ENCODE measurements at regions not wholly inside any gene's neighbourhood (a gene's known extent, or its start where the extent isn't known, plus 50 kb on each side); places are given as distances from the start of the nearest gene placed in this dataset.
"Not testable (repeated sequence)": the region's sequence is repeated elsewhere in the genome, so short reads cannot be mapped to it uniquely, and the experiment has no call there.

GRCh38 chr5:12113062-12113461, 208.8 kb upstream of the CTNND2 start:
- H3K4me3 Mint-ChIP-seq, result no peak overlapping the region
- H3K36me3 Mint-ChIP-seq (ENCODE audit: low read depth), result no peaks in the 10 kb centered on the region

GRCh38 chr5:12111261-12111660, 207.0 kb upstream of the CTNND2 start:
- no peak overlapping the region for H3K27ac Mint-ChIP-seq
- H3K9me3 Mint-ChIP-seq, result peaks cover 8% of the 10 kb centered on the region
- no peaks in the 10 kb centered on the region for H3K4me1 Mint-ChIP-seq (ENCODE audit: low read depth)
- H3K27me3 Mint-ChIP-seq, result no peaks in the 10 kb centered on the region
- H3K36me3 Mint-ChIP-seq (ENCODE audit: low read depth), result no peaks in the 10 kb centered on the region
- H3K4me3 Mint-ChIP-seq, result no peak overlapping the region

More at GRCh38 chr5:12113062-12113461, 208.8 kb upstream of the CTNND2 start:
- no peak overlapping the region for H3K27ac Mint-ChIP-seq
- H3K4me1 Mint-ChIP-seq (ENCODE audit: low read depth), result no peaks in the 10 kb centered on the region
- H3K9me3 Mint-ChIP-seq, result peaks cover 18% of the 10 kb centered on the region
- no peaks in the 10 kb centered on the region for H3K27me3 Mint-ChIP-seq

GRCh38 chr5:12110629-12111028, 206.4 kb upstream of the CTNND2 start:
- Mint-ChIP-seq H3K9me3 (peaks cover 7% of the 10 kb centered on the region), H3K27ac (no peak overlapping the region), H3K4me3 (no peak overlapping the region), H3K4me1 (ENCODE audit: low read depth) (no peaks in the 10 kb centered on the region), H3K27me3 (no peaks in the 10 kb centered on the region), H3K36me3 (ENCODE audit: low read depth) (no peaks in the 10 kb centered on the region)

GRCh38 chr5:12109075-12109688, 204.9 kb upstream of the CTNND2 start:
- H3K9me3 Mint-ChIP-seq, result peaks cover 7% of the 10 kb centered on the region
- no peaks in the 10 kb centered on the region for H3K36me3 Mint-ChIP-seq (ENCODE audit: low read depth)
- no peaks in the 10 kb centered on the region for H3K27me3 Mint-ChIP-seq
- no peaks in the 10 kb centered on the region for H3K4me1 Mint-ChIP-seq (ENCODE audit: low read depth)
- no peak overlapping the region for H3K27ac Mint-ChIP-seq
- no peak overlapping the region for H3K4me3 Mint-ChIP-seq

GRCh38 chr5:12102151-12102550, 197.9 kb upstream of the CTNND2 start:
- no peaks in the 10 kb centered on the region for H3K27me3 Mint-ChIP-seq
- no peaks in the 10 kb centered on the region for H3K36me3 Mint-ChIP-seq (ENCODE audit: low read depth)
- H3K27ac Mint-ChIP-seq, result no peak overlapping the region
- peaks cover 14% of the 10 kb centered on the region for H3K9me3 Mint-ChIP-seq
- no peak overlapping the region for H3K4me3 Mint-ChIP-seq
- no peaks in the 10 kb centered on the region for H3K4me1 Mint-ChIP-seq (ENCODE audit: low read depth)

- Mint-ChIP-seq H3K4me1 (ENCODE audit: low read depth) (no peaks in the 10 kb centered on the region), H3K27me3 (no peaks in the 10 kb centered on the region), H3K27ac (no peak overlapping the region), H3K4me3 (no peak overlapping the region), H3K36me3 (ENCODE audit: low read depth) (no peaks in the 10 kb centered on the region), H3K9me3 (peaks cover 14% of the 10 kb centered on the region)
These were observed 196.3 kb upstream of the CTNND2 start for GRCh38 chr5:12100542-12100941.

- Mint-ChIP-seq H3K9me3 (peaks cover 18% of the 10 kb centered on the region), H3K36me3 (ENCODE audit: low read depth) (no peaks in the 10 kb centered on the region), H3K4me3 (no peak overlapping the region)
These were observed 195.1 kb upstream of the CTNND2 start for GRCh38 chr5:12099296-12099695.

GRCh38 chr5:12095808-12096281, 191.6 kb upstream of the CTNND2 start:
- Mint-ChIP-seq H3K27ac (no peak overlapping the region), H3K9me3 (peaks cover 15% of the 10 kb centered on the region), H3K27me3 (no peaks in the 10 kb centered on the region), H3K36me3 (ENCODE audit: low read depth) (no peaks in the 10 kb centered on the region), H3K4me1 (ENCODE audit: low read depth) (no peaks in the 10 kb centered on the region), H3K4me3 (no peak overlapping the region)

More at GRCh38 chr5:12099296-12099695, 195.1 kb upstream of the CTNND2 start:
- no peak overlapping the region for H3K27ac Mint-ChIP-seq
- no peaks in the 10 kb centered on the region for H3K4me1 Mint-ChIP-seq (ENCODE audit: low read depth)
- no peaks in the 10 kb centered on the region for H3K27me3 Mint-ChIP-seq

GRCh38 chr5:12093586-12093985, 189.3 kb upstream of the CTNND2 start:
- no peaks in the 10 kb centered on the region for H3K27me3 Mint-ChIP-seq
- no peaks in the 10 kb centered on the region for H3K4me1 Mint-ChIP-seq (ENCODE audit: low read depth)
- peaks cover 15% of the 10 kb centered on the region for H3K9me3 Mint-ChIP-seq
- H3K36me3 Mint-ChIP-seq (ENCODE audit: low read depth), result no peaks in the 10 kb centered on the region
- H3K4me3 Mint-ChIP-seq, result no peak overlapping the region
- no peak overlapping the region for H3K27ac Mint-ChIP-seq

GRCh38 chr5:12080761-12081160, 176.5 kb upstream of the CTNND2 start:
- Mint-ChIP-seq H3K36me3 (ENCODE audit: low read depth) (no peaks in the 10 kb centered on the region), H3K27me3 (no peaks in the 10 kb centered on the region), H3K4me3 (no peak overlapping the region)

GRCh38 chr5:12078286-12078685, 174.0 kb upstream of the CTNND2 start:
- H3K27ac Mint-ChIP-seq; H3K27me3 Mint-ChIP-seq; H3K4me3 Mint-ChIP-seq; H3K36me3 Mint-ChIP-seq (ENCODE audit: low read depth); H3K4me1 Mint-ChIP-seq (ENCODE audit: low read depth): not testable (repeated sequence)
- H3K9me3 Mint-ChIP-seq, result peaks cover 13% of the 10 kb centered on the region

More at GRCh38 chr5:12080761-12081160, 176.5 kb upstream of the CTNND2 start:
- Mint-ChIP-seq H3K4me1 (ENCODE audit: low read depth) (no peaks in the 10 kb centered on the region), H3K9me3 (peaks cover 22% of the 10 kb centered on the region), H3K27ac (no peak overlapping the region)

GRCh38 chr5:12073426-12073825, 169.2 kb upstream of the CTNND2 start:
- Mint-ChIP-seq H3K27ac (no peak overlapping the region), H3K9me3 (no peaks in the 10 kb centered on the region), H3K4me1 (ENCODE audit: low read depth) (no peaks in the 10 kb centered on the region), H3K27me3 (no peaks in the 10 kb centered on the region), H3K4me3 (no peak overlapping the region), H3K36me3 (ENCODE audit: low read depth) (no peaks in the 10 kb centered on the region)

GRCh38 chr5:12072441-12072840, 168.2 kb upstream of the CTNND2 start:
- H3K4me1 Mint-ChIP-seq (ENCODE audit: low read depth), result no peaks in the 10 kb centered on the region
- H3K27me3 Mint-ChIP-seq, result no peaks in the 10 kb centered on the region
- no peak overlapping the region for H3K27ac Mint-ChIP-seq
- no peaks in the 10 kb centered on the region for H3K9me3 Mint-ChIP-seq
- H3K4me3 Mint-ChIP-seq, result no peak overlapping the region
- H3K36me3 Mint-ChIP-seq (ENCODE audit: low read depth), result no peaks in the 10 kb centered on the region

- no peak overlapping the region for H3K27ac Mint-ChIP-seq
- no peaks in the 10 kb centered on the region for H3K36me3 Mint-ChIP-seq (ENCODE audit: low read depth)
- H3K9me3 Mint-ChIP-seq, result no peaks in the 10 kb centered on the region
- no peaks in the 10 kb centered on the region for H3K4me1 Mint-ChIP-seq (ENCODE audit: low read depth)
- no peak overlapping the region for H3K4me3 Mint-ChIP-seq
- no peaks in the 10 kb centered on the region for H3K27me3 Mint-ChIP-seq
These were observed 167.2 kb upstream of the CTNND2 start for GRCh38 chr5:12071455-12071854.

GRCh38 chr5:12023614-12024241, 119.5 kb upstream of the CTNND2 start:
- Mint-ChIP-seq H3K27ac (no peak overlapping the region), H3K9me3 (peaks cover 7% of the 10 kb centered on the region), H3K4me1 (ENCODE audit: low read depth) (no peaks in the 10 kb centered on the region), H3K36me3 (ENCODE audit: low read depth) (no peaks in the 10 kb centered on the region), H3K27me3 (no peaks in the 10 kb centered on the region), H3K4me3 (no peak overlapping the region)

- Mint-ChIP-seq H3K27me3 (no peaks in the 10 kb centered on the region), H3K36me3 (ENCODE audit: low read depth) (no peaks in the 10 kb centered on the region), H3K4me1 (ENCODE audit: low read depth) (no peaks in the 10 kb centered on the region), H3K27ac (no peak overlapping the region), H3K4me3 (no peak overlapping the region), H3K9me3 (no peaks in the 10 kb centered on the region)
These were observed 118.2 kb upstream of the CTNND2 start for GRCh38 chr5:12022444-12022843.

Data from stimulated activated naive CD8-positive, alpha-beta T cell treated with anti-CD3 and anti-CD28 coated beads, Interleukin-15, Interleukin-2, amounts not matched to agents 100 ng/mL and 50 ng/mL, for 24 hours (primary cell).